ENCODE measurements at regions not wholly inside any gene's neighbourhood (a gene's known extent, or its start where the extent isn't known, plus 50 kb on each side); places are given as distances from the start of the nearest gene placed in this dataset.
A peak's percentile ranks its signal among the peaks of the same experiment; 100 is the strongest.

DNA sequence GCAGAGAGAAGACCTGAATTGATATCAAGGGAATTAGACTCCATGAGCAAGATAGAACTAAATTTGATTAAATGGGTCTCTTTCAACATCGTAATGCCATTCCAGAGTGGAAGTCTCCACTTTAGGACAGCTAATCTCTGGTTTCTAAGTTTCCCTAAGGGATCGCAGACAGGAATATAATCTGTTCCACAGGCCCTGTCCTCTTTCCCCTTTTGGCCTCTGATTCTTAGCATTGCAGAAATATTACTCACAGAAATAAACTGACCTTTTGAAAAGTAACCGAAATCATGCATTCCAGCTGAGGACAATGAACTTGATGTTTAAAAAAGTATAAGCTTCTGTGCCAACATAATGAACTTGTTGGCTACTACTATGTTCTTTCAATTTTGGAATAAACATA lies 227.8 kb downstream of the ETS1 start:
- Histone ChIP-seq H3K27ac (ENCODE audit: low read length) (no peak overlapping the region), H3K27me3 (ENCODE audit: low read depth, low read length) (no peaks in the 10 kb centered on the region), H3K4me3 (ENCODE audit: low read depth in 1 of 2, low read length in 2 of 2) (no peak overlapping the region), H3K9me3 (ENCODE audit: control insufficient read depth in 1 of 2, low read length in 2 of 2) (no peaks in the 10 kb centered on the region), H3K36me3 (ENCODE audit: control insufficient read depth in 1 of 2, insufficient read depth in 2 of 2, low read length in 2 of 2) (no peaks in the 10 kb centered on the region), H3K4me1 (ENCODE audit: control insufficient read depth in 1 of 2, insufficient read depth in 2 of 2, low read length in 2 of 2) (no peaks in the 10 kb centered on the region)

DNA sequence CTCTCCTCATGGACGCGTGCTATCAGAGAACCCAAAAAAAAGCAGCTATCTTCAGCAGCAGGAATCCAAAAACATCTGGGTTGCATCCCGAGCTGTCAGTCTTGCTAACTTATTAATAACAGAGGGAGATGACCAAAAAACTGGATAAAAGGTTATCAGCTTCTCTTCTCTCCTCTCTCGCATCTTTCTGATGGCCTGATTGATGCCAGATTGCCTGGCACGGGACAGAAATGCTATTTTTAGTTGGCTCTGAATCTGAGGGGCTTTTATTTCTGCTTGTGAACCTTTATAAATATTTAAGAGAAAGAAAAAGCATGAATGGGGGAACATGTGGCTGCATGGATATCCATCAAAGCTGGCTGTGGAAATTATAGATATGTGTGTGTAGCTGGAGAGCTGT lies 230.3 kb downstream of the ETS1 start:
- Histone ChIP-seq H3K36me3 (ENCODE audit: control insufficient read depth in 1 of 2, insufficient read depth in 2 of 2, low read length in 2 of 2) (no peaks in the 10 kb centered on the region), H3K27me3 (ENCODE audit: low read depth, low read length) (no peaks in the 10 kb centered on the region), H3K9me3 (ENCODE audit: control insufficient read depth in 1 of 2, low read length in 2 of 2) (no peaks in the 10 kb centered on the region), H3K27ac (ENCODE audit: low read length) (no peak overlapping the region), H3K4me1 (ENCODE audit: control insufficient read depth in 1 of 2, insufficient read depth in 2 of 2, low read length in 2 of 2) (no peaks in the 10 kb centered on the region), H3K4me3 (ENCODE audit: low read depth in 1 of 2, low read length in 2 of 2) (no peak overlapping the region)

DNA sequence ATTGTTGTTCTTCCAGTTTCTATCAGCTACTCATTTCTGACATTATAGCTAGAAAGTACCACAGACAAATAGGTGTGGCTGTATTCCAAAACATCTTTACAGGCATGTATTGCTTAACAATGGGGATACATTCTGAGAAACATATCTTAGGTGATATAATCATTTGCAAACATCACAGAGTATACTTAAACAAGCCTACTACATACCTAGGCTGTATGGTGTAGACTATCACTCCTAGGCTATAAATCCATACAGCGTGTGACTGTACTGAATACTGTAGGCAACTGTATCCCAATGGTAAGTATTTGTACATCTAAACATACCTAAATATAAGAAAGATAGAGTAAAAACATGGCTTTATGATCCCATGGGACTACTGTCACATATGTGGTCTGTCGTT lies 231.8 kb downstream of the ETS1 start:
- no peaks in the 10 kb centered on the region for H3K4me1 ChIP-seq (ENCODE audit: control insufficient read depth in 1 of 2, insufficient read depth in 2 of 2, low read length in 2 of 2)
- H3K4me3 ChIP-seq (ENCODE audit: low read depth in 1 of 2, low read length in 2 of 2): no peak overlapping the region
- H3K9me3 ChIP-seq (ENCODE audit: control insufficient read depth in 1 of 2, low read length in 2 of 2): no peaks in the 10 kb centered on the region
- H3K27ac ChIP-seq (ENCODE audit: low read length): no peak overlapping the region
- no peaks in the 10 kb centered on the region for H3K27me3 ChIP-seq (ENCODE audit: low read depth, low read length)
- no peaks in the 10 kb centered on the region for H3K36me3 ChIP-seq (ENCODE audit: control insufficient read depth in 1 of 2, insufficient read depth in 2 of 2, low read length in 2 of 2)

DNA sequence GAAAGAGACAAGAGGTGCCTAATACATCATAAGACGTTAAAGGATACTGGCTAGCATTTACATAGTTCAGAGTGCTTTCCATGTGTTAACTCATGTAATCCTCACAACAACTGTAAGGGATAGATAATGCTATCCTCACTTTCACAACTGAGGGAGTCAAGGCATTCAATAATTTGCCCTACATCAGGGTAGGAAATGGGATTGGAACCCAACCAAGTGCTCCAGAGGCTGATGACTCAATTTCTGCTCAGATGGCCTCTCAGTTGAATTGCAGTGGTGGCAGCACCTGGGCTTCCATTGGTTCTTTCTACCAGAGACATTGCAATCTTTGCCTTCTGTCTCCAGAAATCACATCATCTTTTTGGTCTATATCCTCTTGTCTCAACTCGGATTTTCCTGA lies 232.9 kb downstream of the ETS1 start:
- Histone ChIP-seq H3K9me3 (ENCODE audit: control insufficient read depth in 1 of 2, low read length in 2 of 2) (no peaks in the 10 kb centered on the region), H3K4me1 (ENCODE audit: control insufficient read depth in 1 of 2, insufficient read depth in 2 of 2, low read length in 2 of 2) (no peaks in the 10 kb centered on the region), H3K4me3 (ENCODE audit: low read depth in 1 of 2, low read length in 2 of 2) (no peak overlapping the region), H3K36me3 (ENCODE audit: control insufficient read depth in 1 of 2, insufficient read depth in 2 of 2, low read length in 2 of 2) (no peaks in the 10 kb centered on the region), H3K27ac (ENCODE audit: low read length) (no peak overlapping the region), H3K27me3 (ENCODE audit: low read depth, low read length) (no peaks in the 10 kb centered on the region)

DNA sequence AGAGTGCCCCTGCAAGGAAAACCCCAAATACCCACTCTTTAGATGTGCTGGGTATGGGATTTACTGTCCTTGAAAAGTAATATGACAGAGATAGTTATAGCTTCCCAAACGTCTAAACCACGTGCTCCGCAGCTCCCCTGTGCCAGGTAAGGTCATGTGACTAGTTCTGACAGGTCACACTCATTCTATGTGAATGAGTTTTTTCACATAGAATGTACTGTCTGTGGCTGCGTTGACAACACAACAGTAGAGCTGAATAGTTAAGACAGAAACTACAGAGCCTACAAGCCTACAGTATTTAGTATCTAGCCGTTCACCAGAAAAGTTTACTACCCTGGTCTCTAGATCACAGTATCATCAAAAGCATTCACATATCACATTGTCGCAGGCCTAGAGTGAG lies 236.2 kb downstream of the ETS1 start:
- Histone ChIP-seq H3K4me3 (ENCODE audit: low read depth in 1 of 2, low read length in 2 of 2) (no peak overlapping the region), H3K27me3 (ENCODE audit: low read depth, low read length) (no peaks in the 10 kb centered on the region)

DNA sequence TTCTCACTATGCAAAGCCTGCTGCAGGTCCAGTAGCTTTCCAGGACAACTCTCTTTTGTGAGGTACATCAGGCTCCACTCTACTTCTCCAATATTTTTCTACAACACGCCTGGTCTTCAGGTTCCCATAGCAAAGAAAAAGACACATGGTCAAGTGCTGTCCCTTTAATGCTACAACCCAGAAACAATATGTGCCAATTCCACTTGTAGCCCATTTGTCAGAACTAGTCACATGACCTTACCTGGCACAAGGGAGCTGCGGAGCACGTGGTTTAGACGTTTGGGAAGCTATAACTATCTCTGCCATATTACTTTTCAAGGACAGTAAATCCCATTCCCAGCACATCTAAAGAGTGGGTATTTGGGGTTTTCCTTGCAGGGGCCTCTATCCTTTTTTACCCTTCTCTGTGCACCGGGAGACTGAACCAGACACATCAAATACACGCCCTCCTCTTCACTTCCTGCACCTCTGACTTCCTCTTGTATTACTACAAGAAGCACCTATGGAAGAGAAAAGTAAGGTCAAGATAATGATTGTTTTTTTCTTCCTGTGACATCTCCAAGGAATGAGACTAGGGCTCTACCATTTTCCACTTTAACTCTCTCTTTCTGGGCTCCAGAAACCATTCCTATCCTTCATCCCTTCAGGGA lies 237.6 kb downstream of the ETS1 start:
- no peaks in the 10 kb centered on the region for H3K36me3 ChIP-seq (ENCODE audit: control insufficient read depth in 1 of 2, insufficient read depth in 2 of 2, low read length in 2 of 2)
- H3K27ac ChIP-seq (ENCODE audit: low read length): no peak overlapping the region

More for the DNA sequence above, 236.2 kb downstream of the ETS1 start:
- Histone ChIP-seq H3K9me3 (ENCODE audit: control insufficient read depth in 1 of 2, low read length in 2 of 2) (no peaks in the 10 kb centered on the region), H3K36me3 (ENCODE audit: control insufficient read depth in 1 of 2, insufficient read depth in 2 of 2, low read length in 2 of 2) (no peaks in the 10 kb centered on the region), H3K27ac (ENCODE audit: low read length) (no peak overlapping the region), H3K4me1 (ENCODE audit: control insufficient read depth in 1 of 2, insufficient read depth in 2 of 2, low read length in 2 of 2) (no peaks in the 10 kb centered on the region)

DNA sequence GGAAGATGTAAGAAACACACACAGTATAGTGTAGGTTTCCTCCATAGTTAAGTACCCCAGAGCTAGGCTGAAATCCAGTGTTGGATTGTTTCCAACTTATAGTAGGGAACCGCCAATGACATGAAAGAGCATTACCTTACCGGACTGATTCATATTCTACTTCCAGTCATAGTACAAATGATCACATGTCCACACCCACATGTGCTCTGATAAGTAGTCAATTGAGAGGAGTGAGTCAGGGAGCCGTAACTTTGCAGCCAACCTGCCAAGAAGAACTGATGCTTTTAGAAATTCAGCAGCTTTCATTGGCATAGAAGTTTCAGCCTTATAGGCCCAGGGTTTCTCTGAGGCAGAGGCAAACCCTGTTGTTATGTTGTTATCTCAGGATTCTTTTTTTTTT lies 240.6 kb downstream of the ETS1 start:
- H3K27ac ChIP-seq (ENCODE audit: low read length): no peak overlapping the region
- H3K4me3 ChIP-seq (ENCODE audit: low read depth in 1 of 2, low read length in 2 of 2): no peak overlapping the region
- H3K27me3 ChIP-seq (ENCODE audit: low read depth, low read length): no peaks in the 10 kb centered on the region
- no peaks in the 10 kb centered on the region for H3K4me1 ChIP-seq (ENCODE audit: control insufficient read depth in 1 of 2, insufficient read depth in 2 of 2, low read length in 2 of 2)
- H3K36me3 ChIP-seq (ENCODE audit: control insufficient read depth in 1 of 2, insufficient read depth in 2 of 2, low read length in 2 of 2): no peaks in the 10 kb centered on the region
- no peaks in the 10 kb centered on the region for H3K9me3 ChIP-seq (ENCODE audit: control insufficient read depth in 1 of 2, low read length in 2 of 2)

More for the DNA sequence above, 237.6 kb downstream of the ETS1 start:
- no peaks in the 10 kb centered on the region for H3K9me3 ChIP-seq (ENCODE audit: control insufficient read depth in 1 of 2, low read length in 2 of 2)
- H3K27me3 ChIP-seq (ENCODE audit: low read depth, low read length): no peaks in the 10 kb centered on the region
- no peaks in the 10 kb centered on the region for H3K4me1 ChIP-seq (ENCODE audit: control insufficient read depth in 1 of 2, insufficient read depth in 2 of 2, low read length in 2 of 2)
- H3K4me3 ChIP-seq (ENCODE audit: low read depth in 1 of 2, low read length in 2 of 2): no peak overlapping the region

DNA sequence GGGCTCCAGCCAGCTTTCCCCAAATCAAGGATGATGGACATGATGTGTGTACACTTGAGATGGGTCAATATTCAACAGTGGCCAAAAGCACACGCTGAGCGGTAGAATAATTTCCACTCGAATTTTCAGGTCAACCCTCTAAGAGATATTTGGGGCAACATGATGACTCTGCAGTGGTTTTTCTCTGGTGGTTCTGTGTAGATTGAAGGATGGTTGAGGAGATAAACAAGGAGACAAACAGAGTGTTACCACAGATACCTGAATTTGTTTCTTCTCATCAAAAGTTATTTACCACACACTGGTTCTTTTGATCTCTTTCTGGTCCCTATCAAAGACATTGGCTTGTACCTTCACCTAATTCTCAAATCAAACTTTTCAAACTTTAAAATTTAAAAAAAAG lies 242.0 kb downstream of the ETS1 start:
- Histone ChIP-seq H3K27ac (ENCODE audit: low read length) (no peak overlapping the region), H3K36me3 (ENCODE audit: control insufficient read depth in 1 of 2, insufficient read depth in 2 of 2, low read length in 2 of 2) (no peaks in the 10 kb centered on the region), H3K4me1 (ENCODE audit: control insufficient read depth in 1 of 2, insufficient read depth in 2 of 2, low read length in 2 of 2) (no peaks in the 10 kb centered on the region), H3K9me3 (ENCODE audit: control insufficient read depth in 1 of 2, low read length in 2 of 2) (no peaks in the 10 kb centered on the region), H3K27me3 (ENCODE audit: low read depth, low read length) (no peaks in the 10 kb centered on the region), H3K4me3 (ENCODE audit: low read depth in 1 of 2, low read length in 2 of 2) (no peak overlapping the region)

DNA sequence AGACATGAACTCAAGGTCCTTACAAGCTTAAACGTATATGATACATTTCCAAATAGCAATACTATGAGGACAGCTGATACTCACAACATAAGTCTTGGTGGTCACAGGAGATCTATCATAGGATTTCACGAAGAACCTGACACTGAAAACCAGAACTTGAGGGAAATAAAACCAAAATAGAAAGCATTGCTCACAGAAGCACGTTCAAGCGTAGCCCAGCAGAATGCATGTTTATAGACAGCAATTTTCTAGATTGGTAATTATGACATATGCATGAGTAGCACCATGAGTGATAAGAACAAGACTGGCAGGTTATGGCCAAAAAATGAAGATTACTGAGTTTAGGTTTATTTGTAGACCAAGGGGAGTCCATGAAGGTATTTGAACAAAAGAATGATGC lies 243.5 kb downstream of the ETS1 start:
- Histone ChIP-seq H3K9me3 (ENCODE audit: control insufficient read depth in 1 of 2, low read length in 2 of 2) (no peaks in the 10 kb centered on the region), H3K27ac (ENCODE audit: low read length) (no peak overlapping the region), H3K4me1 (ENCODE audit: control insufficient read depth in 1 of 2, insufficient read depth in 2 of 2, low read length in 2 of 2) (no peaks in the 10 kb centered on the region), H3K36me3 (ENCODE audit: control insufficient read depth in 1 of 2, insufficient read depth in 2 of 2, low read length in 2 of 2) (no peaks in the 10 kb centered on the region), H3K4me3 (ENCODE audit: low read depth in 1 of 2, low read length in 2 of 2) (no peak overlapping the region), H3K27me3 (ENCODE audit: low read depth, low read length) (no peaks in the 10 kb centered on the region)

DNA sequence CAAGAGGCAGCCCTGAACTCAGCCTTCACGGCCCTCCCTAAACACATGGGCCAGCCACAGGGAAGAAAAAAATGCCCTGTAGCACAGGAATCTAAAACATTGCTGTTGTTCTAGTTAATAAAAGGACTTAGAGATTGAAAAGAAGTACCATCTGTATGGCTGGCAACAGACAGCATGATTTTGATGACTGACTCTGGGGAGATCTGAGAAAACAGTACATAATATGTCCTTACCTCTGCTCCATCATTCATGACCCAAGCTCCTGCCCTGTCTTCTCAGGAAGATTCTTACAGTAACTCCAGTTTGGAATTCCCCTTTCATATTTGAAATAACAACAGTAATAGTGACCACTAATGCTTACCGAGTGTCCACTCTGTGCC lies 244.2 kb downstream of the ETS1 start:
- Histone ChIP-seq H3K36me3 (ENCODE audit: control insufficient read depth in 1 of 2, insufficient read depth in 2 of 2, low read length in 2 of 2) (no peaks in the 10 kb centered on the region), H3K4me3 (ENCODE audit: low read depth in 1 of 2, low read length in 2 of 2) (no peak overlapping the region), H3K4me1 (ENCODE audit: control insufficient read depth in 1 of 2, insufficient read depth in 2 of 2, low read length in 2 of 2) (no peaks in the 10 kb centered on the region), H3K27me3 (ENCODE audit: low read depth, low read length) (no peaks in the 10 kb centered on the region), H3K27ac (ENCODE audit: low read length) (peak overlapping the region; percentile 57), H3K9me3 (ENCODE audit: control insufficient read depth in 1 of 2, low read length in 2 of 2) (no peaks in the 10 kb centered on the region)

DNA sequence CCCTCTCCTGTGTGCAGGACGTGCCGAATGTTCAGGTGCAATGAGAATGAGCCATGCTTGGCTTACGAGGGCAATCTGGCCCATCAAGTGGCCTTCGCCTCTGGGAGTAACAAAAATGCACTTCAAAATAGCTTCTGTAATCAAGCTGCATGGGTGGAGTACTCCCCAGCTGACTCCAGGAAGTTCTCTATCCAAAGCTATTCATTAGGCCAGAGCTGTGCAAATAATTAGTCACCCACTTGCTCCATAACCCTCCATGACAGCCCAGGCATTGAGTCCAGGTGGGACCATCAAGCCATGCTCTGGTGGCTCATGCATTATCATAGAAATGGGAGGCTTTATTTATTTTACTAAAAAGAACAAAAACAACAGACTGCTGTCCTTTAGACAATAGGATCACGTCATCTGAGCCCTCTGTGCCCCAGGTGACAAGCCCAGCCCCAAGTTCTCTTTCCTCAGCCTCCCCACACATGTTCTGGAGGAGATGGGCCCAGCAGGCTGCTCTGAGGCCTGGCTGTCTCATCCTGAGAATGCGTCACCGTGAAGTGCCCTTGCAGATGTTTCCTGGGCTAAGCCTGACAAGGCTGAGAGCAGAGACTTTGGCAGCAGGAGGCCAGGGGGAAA lies 244.7 kb downstream of the ETS1 start:
- Histone ChIP-seq H3K27ac (ENCODE audit: low read length) (peak overlapping the region; percentile 57), H3K27me3 (ENCODE audit: low read depth, low read length) (no peaks in the 10 kb centered on the region), H3K4me1 (ENCODE audit: control insufficient read depth in 1 of 2, insufficient read depth in 2 of 2, low read length in 2 of 2) (no peaks in the 10 kb centered on the region)

More for the DNA sequence above, 244.7 kb downstream of the ETS1 start:
- Histone ChIP-seq H3K9me3 (ENCODE audit: control insufficient read depth in 1 of 2, low read length in 2 of 2) (no peaks in the 10 kb centered on the region), H3K4me3 (ENCODE audit: low read depth in 1 of 2, low read length in 2 of 2) (no peak overlapping the region), H3K36me3 (ENCODE audit: control insufficient read depth in 1 of 2, insufficient read depth in 2 of 2, low read length in 2 of 2) (no peaks in the 10 kb centered on the region)
